T-cell (primary cell): ENCODE measurements at regions not wholly inside any gene's neighbourhood (a gene's known extent, or its start where the extent isn't known, plus 50 kb on each side); places are given as distances from the start of the nearest gene placed in this dataset.

ENCODE experiments used
- ATAC-seq, 4 experiments: fragments of 200-7000 bp in 3 of 4; fragments of 150-1000 bp in 1 of 4; cut with Tn5 transposase; replicated peaks in 1 of 4; 1 replicate in 3 of 4; 2 replicates in 1 of 4; pipeline ENCODE4 v1.10.0; 2021; ENCODE audit warnings: moderate library complexity in 3 of 4, mild to moderate bottlenecking in 2 of 4, moderate number of reproducible peaks in 1 of 4
- CTCF ChIA-PET, 2 donors: fragments of 300-600 bp; sonication (Branson Sonifier 250); formaldehyde crosslinking; loops; one replicate each; lab custom pipeline; 2022; ENCODE audit warnings: antibody characterized with exemption in 2 of 2; lab: Charles Lee
- POLR2A ChIA-PET, 2 donors: fragments of 300-600 bp; sonication (Branson Sonifier 250); formaldehyde crosslinking; loops; one replicate each; lab custom pipeline; 2022; ENCODE audit warnings: antibody characterized with exemption in 2 of 2; lab: Charles Lee
- DNase-seq, 35 experiments: peaks; one replicate each; pipeline versions ENCODE4 v3.0.0 to v3.0.0-alpha.2; 2013 to 2023
- H3K27ac ChIP-seq: one replicate; pipeline ENCODE4 v1.5.1; 2013; ENCODE audit warnings: low read length
- H3K27me3 ChIP-seq, 2 experiments: replicated peaks in 1 of 2; 1 replicate in 1 of 2; 2 replicates in 1 of 2; pipeline versions ENCODE4 v1.6.1 to v1.7.0; 2013; ENCODE audit warnings: low read length in 1 of 2, mixed read lengths in 1 of 2; ENCODE audit not compliant: control insufficient read depth in 2 of 2, insufficient read depth in 2 of 2; ENCODE audit errors: extremely low read depth in 1 of 2
- H3K36me3 ChIP-seq, 2 donors: 1 replicate in 1 of 2; 2 replicates in 1 of 2; pipeline versions ENCODE4 v1.6.1 to v1.7.0; 2013; ENCODE audit warnings: low read length in 1 of 2; ENCODE audit not compliant: control insufficient read depth in 2 of 2, insufficient read depth in 1 of 2; ENCODE audit errors: extremely low read depth in 1 of 2
- H3K4me1 ChIP-seq, 2 experiments: 1 replicate in 1 of 2; 2 replicates in 1 of 2; pipeline versions ENCODE4 v1.6.1 to v1.7.0; 2013; ENCODE audit warnings: low read length in 2 of 2, mixed read lengths in 1 of 2; ENCODE audit not compliant: insufficient read depth in 2 of 2, control insufficient read depth in 1 of 2; ENCODE audit errors: extremely low read depth in 1 of 2
- H3K4me3 ChIP-seq, 2 donors: 1 replicate in 1 of 2; 2 replicates in 1 of 2; pipeline versions ENCODE4 v1.5.1 to v1.7.0; 2013; ENCODE audit warnings: mild to moderate bottlenecking in 2 of 2, low read length in 1 of 2, moderate library complexity in 1 of 2; ENCODE audit not compliant: control insufficient read depth in 1 of 2; ENCODE audit errors: extremely low read depth in 1 of 2
- H3K9me3 ChIP-seq: 2 replicates; pipeline ENCODE4 v1.7.0; 2013
- H3K27ac Mint-ChIP-seq, 2 donors: one replicate each; pipeline ENCODE4 v1.8.0; 2020 to 2021; ENCODE audit warnings: mild to moderate bottlenecking in 2 of 2, mixed read lengths in 2 of 2
- H3K27me3 Mint-ChIP-seq, 2 donors: one replicate each; pipeline ENCODE4 v1.8.0; 2021 to 2022; ENCODE audit warnings: mixed read lengths in 2 of 2
- H3K36me3 Mint-ChIP-seq: one replicate; pipeline ENCODE4 v1.8.0; 2021; ENCODE audit warnings: mixed read lengths
- H3K4me1 Mint-ChIP-seq, 3 donors: one replicate each; pipeline ENCODE4 v1.8.0; 2020 to 2022; ENCODE audit warnings: mixed read lengths in 3 of 3, mild to moderate bottlenecking in 1 of 3
- H3K4me3 Mint-ChIP-seq, 3 donors: one replicate each; pipeline ENCODE4 v1.8.0; 2020 to 2022; ENCODE audit warnings: mild to moderate bottlenecking in 3 of 3, mixed read lengths in 3 of 3, moderate library complexity in 3 of 3
- H3K9me3 Mint-ChIP-seq, 3 donors: one replicate each; pipeline ENCODE4 v1.8.0; 2020 to 2022; ENCODE audit warnings: mixed read lengths in 3 of 3
- WGBS: methylation state at CpG from one replicate; pipeline ENCODE4 v1.1.5; 2013; ENCODE audit warnings: missing lambda C conversion rate; ENCODE audit not compliant: insufficient coverage; 5-methylcytosine and 5-hydroxymethylcytosine counted together

DNA sequence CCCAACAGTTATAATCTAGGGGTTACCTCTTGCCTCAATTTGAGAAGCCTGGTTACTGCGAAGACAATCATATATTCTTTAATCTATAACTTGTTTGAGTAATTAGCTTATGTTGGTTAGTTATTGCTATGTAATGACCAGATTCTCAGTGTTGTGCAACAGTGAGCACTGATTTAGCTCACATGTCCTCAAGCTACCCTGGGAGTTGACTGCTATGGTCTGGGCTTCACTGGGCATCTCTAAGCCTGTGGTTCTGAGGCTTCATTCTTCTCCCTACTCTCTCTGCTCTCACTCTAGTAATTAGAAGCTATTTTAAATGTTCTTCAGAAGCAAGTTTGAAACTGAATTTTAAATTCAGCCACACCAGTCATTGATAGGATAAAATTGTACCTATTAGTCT is 371.8 kb downstream of the PBX1 start:
- WGBS = no CpG with 5 or more reads among the region's 1 CpG
- no peaks in the 10 kb centered on the region for H3K27me3 ChIP-seq
- no peaks in the 10 kb centered on the region for H3K9me3 ChIP-seq
- no peak overlapping the region for H3K27ac ChIP-seq
- Mint-ChIP-seq H3K4me3 (no peak overlapping the region), H3K27me3 (no peaks in the 10 kb centered on the region), H3K36me3 (no peaks in the 10 kb centered on the region), H3K27ac (no peak overlapping the region), H3K4me1 (no peaks in the 10 kb centered on the region), H3K9me3 (peaks cover 0 to 11% (median 0%) of the 10 kb centered on the region in 3 donors)
- H3K4me3 ChIP-seq = no peak overlapping the region
- no peaks in the 10 kb centered on the region for H3K4me1 ChIP-seq
- ChIA-PET CTCF (no interaction called here), POLR2A (no interaction called here)
- ATAC-seq (no peak), DNase-seq (no peak)
- H3K36me3 ChIP-seq = no peaks in the 10 kb centered on the region

DNA sequence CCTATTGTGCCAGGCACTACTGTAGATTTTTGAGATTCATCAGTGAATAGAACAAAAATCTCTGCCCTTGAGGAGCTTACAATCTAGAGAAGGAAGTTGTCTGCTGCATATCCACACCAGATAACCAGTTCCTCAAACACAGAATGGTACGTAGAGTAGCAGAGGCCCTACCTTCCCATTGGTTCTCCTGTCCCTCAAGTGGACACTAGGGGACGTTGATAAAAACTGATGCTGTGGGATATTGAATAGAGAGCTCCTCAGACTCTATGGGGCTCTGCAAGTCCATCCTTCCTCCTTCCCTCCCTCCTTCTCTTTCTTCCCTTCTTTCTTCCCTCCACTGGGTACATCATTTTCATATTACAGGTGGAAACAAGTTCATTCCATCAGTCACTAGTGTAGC is 371.3 kb downstream of the PBX1 start:
- no peak for DNase-seq
- Histone ChIP-seq H3K9me3 (no peaks in the 10 kb centered on the region), H3K4me3 (no peak overlapping the region), H3K27me3 (no peaks in the 10 kb centered on the region), H3K4me1 (no peaks in the 10 kb centered on the region), H3K36me3 (no peaks in the 10 kb centered on the region), H3K27ac (no peak overlapping the region)
- Mint-ChIP-seq H3K27ac (no peak overlapping the region), H3K4me3 (no peak overlapping the region), H3K36me3 (no peaks in the 10 kb centered on the region), H3K27me3 (no peaks in the 10 kb centered on the region), H3K9me3 (peaks cover 0 to 11% (median 0%) of the 10 kb centered on the region in 3 donors), H3K4me1 (no peaks in the 10 kb centered on the region)
- WGBS = no CpG with 5 or more reads among the region's 2 CpGs
- POLR2A ChIA-PET = no interaction called here
- CTCF ChIA-PET = no interaction called here
- no peak for ATAC-seq

DNA sequence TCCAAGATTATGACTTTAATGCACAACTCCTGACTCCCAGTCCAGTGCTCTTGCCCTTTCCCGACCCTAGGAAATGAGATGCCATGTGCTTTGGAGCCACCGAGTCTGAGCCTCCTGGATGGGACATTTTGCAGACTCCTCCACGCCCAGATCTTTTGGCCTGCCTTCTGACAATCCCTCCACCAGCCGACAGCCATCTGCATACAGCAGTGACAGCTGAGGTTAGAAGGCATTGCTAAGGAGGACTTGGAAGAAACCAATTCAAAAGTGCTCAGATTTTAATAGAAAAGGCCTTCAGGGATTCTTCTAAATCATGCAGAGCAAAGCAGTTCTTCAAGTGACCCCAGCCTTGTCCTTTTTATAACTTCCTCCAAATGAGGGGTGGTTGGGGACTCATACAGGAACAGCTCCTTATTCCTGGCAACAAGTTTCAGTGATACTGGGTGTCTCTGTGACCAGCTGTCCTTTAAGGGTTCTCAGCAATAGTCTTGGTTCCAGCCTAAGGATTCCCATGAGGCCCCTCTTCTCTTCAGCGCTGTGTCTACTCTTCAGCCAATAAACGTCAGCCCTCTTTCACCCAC is 369.3 kb downstream of the PBX1 start:
- Mint-ChIP-seq H3K36me3 (no peaks in the 10 kb centered on the region), H3K27me3 (no peaks in the 10 kb centered on the region), H3K4me3 (no peak overlapping the region), H3K4me1 (no peaks in the 10 kb centered on the region), H3K27ac (no peak overlapping the region), H3K9me3 (peaks cover 0 to 7% (median 3%) of the 10 kb centered on the region in 3 donors)
- ATAC-seq (no peak), DNase-seq (no peak)
- no peaks in the 10 kb centered on the region for H3K27me3 ChIP-seq
- H3K36me3 ChIP-seq = no peaks in the 10 kb centered on the region
- no peak overlapping the region for H3K27ac ChIP-seq
- 86% methylated on average over 1 of the region's 6 CpGs for WGBS
- ChIA-PET CTCF (no interaction called here), POLR2A (no interaction called here)
- H3K9me3 ChIP-seq = no peaks in the 10 kb centered on the region
- no peaks in the 10 kb centered on the region for H3K4me1 ChIP-seq
- no peak overlapping the region for H3K4me3 ChIP-seq

DNA sequence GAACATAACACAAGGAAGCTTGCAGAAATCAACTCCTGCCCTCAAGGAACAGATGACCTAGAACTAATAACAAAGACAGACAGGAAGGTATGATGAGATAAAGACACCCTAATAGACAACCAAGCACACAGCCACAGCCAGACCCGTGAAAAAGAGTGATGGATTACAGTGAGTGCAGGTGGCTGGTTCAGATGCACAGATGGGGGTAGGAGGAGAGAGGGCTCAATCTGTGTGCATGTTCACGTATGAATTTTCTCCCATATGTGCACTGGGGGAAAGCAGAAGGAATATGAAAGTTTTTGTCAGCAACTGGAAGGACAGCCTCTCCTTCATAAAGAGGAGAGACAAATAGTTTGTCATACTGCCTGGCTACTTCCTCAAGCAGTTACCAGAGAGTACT is 367.1 kb downstream of the PBX1 start:
- Histone ChIP-seq H3K27me3 (no peaks in the 10 kb centered on the region), H3K4me1 (no peaks in the 10 kb centered on the region), H3K4me3 (no peak overlapping the region), H3K27ac (no peak overlapping the region), H3K9me3 (no peaks in the 10 kb centered on the region), H3K36me3 (no peaks in the 10 kb centered on the region)
- CTCF ChIA-PET = no interaction called here
- POLR2A ChIA-PET = no interaction called here
- DNase-seq = no peak
- no peaks in the 10 kb centered on the region for H3K36me3 Mint-ChIP-seq
- H3K27me3 Mint-ChIP-seq = no peaks in the 10 kb centered on the region
- WGBS = no CpG with 5 or more reads among the region's 2 CpGs
- no peak overlapping the region for H3K27ac Mint-ChIP-seq
- no peaks in the 10 kb centered on the region for H3K4me1 Mint-ChIP-seq
- ATAC-seq = no peak
- H3K4me3 Mint-ChIP-seq = no peak overlapping the region
- H3K9me3 Mint-ChIP-seq = peaks cover 0 to 7% (median 3%) of the 10 kb centered on the region in 3 donors

DNA sequence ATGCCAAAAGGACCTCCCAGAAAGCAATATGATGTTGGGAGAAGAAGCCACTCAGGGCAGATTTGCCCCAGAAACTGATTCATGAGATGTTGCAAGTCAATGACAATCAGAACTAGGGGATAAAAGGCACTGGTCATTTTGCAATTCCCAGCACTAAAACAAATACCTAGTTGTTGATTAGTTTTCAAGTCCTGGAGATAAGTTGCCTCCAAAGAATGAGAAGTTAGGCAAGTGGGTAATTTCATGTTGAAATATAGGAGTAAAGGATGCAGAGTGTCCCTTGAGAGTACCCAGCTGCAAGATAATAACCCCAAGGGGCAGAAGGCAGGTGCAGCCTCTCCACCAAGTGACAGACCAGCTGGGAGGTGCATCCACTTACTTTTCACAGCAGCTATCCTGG is 363.6 kb downstream of the PBX1 start:
- no peak overlapping the region for H3K27ac Mint-ChIP-seq
- Histone ChIP-seq H3K9me3 (no peaks in the 10 kb centered on the region), H3K4me1 (no peaks in the 10 kb centered on the region), H3K36me3 (no peaks in the 10 kb centered on the region), H3K27ac (no peak overlapping the region), H3K4me3 (no peak overlapping the region), H3K27me3 (no peaks in the 10 kb centered on the region)
- H3K4me3 Mint-ChIP-seq = no peak overlapping the region
- CTCF ChIA-PET = no interaction called here
- POLR2A ChIA-PET = no interaction called here
- DNase-seq = no peak
- H3K9me3 Mint-ChIP-seq = peaks cover 0 to 7% (median 3%) of the 10 kb centered on the region in 3 donors
- H3K4me1 Mint-ChIP-seq = no peaks in the 10 kb centered on the region
- H3K36me3 Mint-ChIP-seq = no peaks in the 10 kb centered on the region
- ATAC-seq = no peak
- no peaks in the 10 kb centered on the region for H3K27me3 Mint-ChIP-seq

DNA sequence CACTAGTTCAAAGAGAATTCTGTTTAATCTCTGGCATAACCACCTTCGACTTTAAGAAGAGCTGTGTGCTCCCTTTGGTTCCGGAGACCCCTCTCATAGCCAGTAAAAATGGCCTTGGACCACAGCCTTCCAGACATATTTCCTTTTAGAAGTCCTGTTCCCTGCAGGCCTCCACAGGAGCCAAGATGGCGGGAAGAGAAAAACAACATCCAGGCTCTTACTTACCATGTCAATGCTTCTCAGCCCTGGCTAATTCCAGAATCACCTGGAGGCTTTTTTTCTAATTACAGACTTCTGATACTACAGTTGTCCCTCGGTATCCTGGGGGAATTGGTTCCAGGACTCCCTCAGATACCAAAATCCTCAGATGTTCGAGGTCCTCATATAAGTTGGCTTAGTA is 362.5 kb downstream of the PBX1 start:
- no peak overlapping the region for H3K27ac ChIP-seq

DNA sequence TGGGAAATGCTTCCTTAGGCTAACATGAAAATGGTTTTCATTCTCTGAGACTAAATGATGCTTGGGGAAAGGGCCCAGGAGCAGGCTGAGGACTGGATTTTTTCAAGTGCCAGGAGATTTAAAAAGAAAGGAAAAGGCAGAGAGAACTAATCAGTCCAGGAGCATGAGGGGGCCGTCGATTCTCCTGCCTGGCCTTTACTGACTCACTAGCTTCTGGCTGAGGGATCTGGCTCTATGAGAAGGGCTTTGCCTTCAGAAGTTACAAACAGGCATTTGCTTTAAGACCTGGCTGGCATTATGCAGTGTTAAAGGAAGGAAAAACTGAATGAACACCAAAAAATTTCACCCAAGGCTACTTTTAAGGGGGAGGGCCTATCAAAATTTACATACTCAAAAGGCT is 359.2 kb downstream of the PBX1 start:
- Mint-ChIP-seq H3K27ac (no peak overlapping the region), H3K4me1 (no peaks in the 10 kb centered on the region), H3K9me3 (peaks cover 0 to 8% (median 0%) of the 10 kb centered on the region in 3 donors), H3K27me3 (no peaks in the 10 kb centered on the region), H3K36me3 (no peaks in the 10 kb centered on the region), H3K4me3 (no peak overlapping the region)
- H3K4me1 ChIP-seq = no peaks in the 10 kb centered on the region
- no peak overlapping the region for H3K27ac ChIP-seq
- no peaks in the 10 kb centered on the region for H3K9me3 ChIP-seq
- CTCF ChIA-PET = no interaction called here
- no peak overlapping the region for H3K4me3 ChIP-seq
- WGBS = 100% methylated on average over 2 of the region's 2 CpGs
- no peaks in the 10 kb centered on the region for H3K36me3 ChIP-seq
- no peak for ATAC-seq
- no peak for DNase-seq
- POLR2A ChIA-PET = no interaction called here
- H3K27me3 ChIP-seq = no peaks in the 10 kb centered on the region

More for the DNA sequence above, 362.5 kb downstream of the PBX1 start:
- no peak for ATAC-seq
- Histone ChIP-seq H3K9me3 (no peaks in the 10 kb centered on the region), H3K27me3 (no peaks in the 10 kb centered on the region), H3K4me1 (no peaks in the 10 kb centered on the region), H3K36me3 (no peaks in the 10 kb centered on the region), H3K4me3 (no peak overlapping the region)
- Mint-ChIP-seq H3K4me3 (no peak overlapping the region), H3K27ac (no peak overlapping the region), H3K9me3 (peaks cover 0 to 7% (median 3%) of the 10 kb centered on the region in 3 donors), H3K27me3 (no peaks in the 10 kb centered on the region), H3K4me1 (no peaks in the 10 kb centered on the region), H3K36me3 (no peaks in the 10 kb centered on the region)
- no peak for DNase-seq
- POLR2A ChIA-PET = no interaction called here
- WGBS = 93% methylated on average over 2 of the region's 5 CpGs
- CTCF ChIA-PET = no interaction called here
